GM13977 (cell line): ENCODE measurements at regions not wholly inside any gene's neighbourhood (a gene's known extent, or its start where the extent isn't known, plus 50 kb on each side); places are given as distances from the start of the nearest gene placed in this dataset.

Experiments
- DNase-seq: peaks from one replicate; pipeline ENCODE4 v3.0.0; 2012; ENCODE audit warnings: low spot score
- in situ Hi-C: fragments of 300-500 bp; cut with MboI; formaldehyde crosslinking; loops from one replicate; pipeline ENCODE4 v1.12.0; 2022; ENCODE audit warnings: low sequenced_read_pairs, low pct_unique_long_range_greater_than_20kb, mixed read lengths, inconsistent platforms; ENCODE audit not compliant: unreplicated experiment
- TF ChIP-seq, protein P1 (sequence below): IDR thresholded peaks from 2 replicates; pipeline ENCODE4 v1.5.1; 2012; ENCODE audit warnings: mild to moderate bottlenecking, control low read depth; ENCODE audit not compliant: insufficient read depth; ENCODE audit errors: extremely low read depth, missing control alignments

DNA sequence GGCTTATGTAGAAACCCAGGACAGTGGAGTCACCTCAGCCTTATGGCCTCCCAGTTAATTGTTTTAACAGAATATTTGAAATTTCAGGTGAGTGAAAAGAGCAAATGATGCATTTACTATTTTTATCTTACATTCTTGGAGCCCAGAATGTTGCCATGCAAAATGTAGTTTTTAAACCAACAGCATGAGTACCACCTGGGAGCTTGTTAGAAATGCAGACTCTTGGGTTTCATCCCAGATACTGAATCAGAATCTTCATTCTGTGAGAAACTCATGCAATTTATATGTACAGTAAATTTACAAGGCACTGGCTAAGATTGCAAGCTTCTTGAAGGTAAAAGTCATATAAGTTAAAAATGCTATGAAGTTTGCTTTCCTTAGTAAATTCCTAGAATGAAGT is 654.5 kb upstream of the CDH2 start:
- in situ Hi-C loops, result no loop called here
- TF ChIP-seq, protein P1, sequence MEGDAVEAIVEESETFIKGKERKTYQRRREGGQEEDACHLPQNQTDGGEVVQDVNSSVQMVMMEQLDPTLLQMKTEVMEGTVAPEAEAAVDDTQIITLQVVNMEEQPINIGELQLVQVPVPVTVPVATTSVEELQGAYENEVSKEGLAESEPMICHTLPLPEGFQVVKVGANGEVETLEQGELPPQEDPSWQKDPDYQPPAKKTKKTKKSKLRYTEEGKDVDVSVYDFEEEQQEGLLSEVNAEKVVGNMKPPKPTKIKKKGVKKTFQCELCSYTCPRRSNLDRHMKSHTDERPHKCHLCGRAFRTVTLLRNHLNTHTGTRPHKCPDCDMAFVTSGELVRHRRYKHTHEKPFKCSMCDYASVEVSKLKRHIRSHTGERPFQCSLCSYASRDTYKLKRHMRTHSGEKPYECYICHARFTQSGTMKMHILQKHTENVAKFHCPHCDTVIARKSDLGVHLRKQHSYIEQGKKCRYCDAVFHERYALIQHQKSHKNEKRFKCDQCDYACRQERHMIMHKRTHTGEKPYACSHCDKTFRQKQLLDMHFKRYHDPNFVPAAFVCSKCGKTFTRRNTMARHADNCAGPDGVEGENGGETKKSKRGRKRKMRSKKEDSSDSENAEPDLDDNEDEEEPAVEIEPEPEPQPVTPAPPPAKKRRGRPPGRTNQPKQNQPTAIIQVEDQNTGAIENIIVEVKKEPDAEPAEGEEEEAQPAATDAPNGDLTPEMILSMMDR, result no peak
- DNase-seq, result no peak

DNA sequence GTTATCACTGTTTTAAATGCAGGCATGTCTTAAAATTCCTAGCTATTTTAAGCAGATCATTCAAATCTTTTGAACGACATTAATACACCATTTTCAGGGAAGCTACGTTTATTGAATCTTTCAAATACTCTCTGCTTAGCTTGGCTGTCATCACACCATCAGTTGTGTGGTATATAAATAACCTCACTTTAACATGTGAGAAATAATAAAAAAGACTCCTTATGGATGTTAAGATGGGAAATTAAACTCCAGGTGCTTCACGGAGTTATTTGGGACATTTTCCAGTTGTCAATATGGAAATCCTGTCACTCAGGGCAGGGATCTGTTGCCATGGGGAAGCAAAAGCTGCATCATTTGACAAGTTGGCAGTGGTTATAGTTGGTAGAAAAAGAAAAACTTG is 649.2 kb upstream of the CDH2 start:
- DNase-seq, result no peak

DNA sequence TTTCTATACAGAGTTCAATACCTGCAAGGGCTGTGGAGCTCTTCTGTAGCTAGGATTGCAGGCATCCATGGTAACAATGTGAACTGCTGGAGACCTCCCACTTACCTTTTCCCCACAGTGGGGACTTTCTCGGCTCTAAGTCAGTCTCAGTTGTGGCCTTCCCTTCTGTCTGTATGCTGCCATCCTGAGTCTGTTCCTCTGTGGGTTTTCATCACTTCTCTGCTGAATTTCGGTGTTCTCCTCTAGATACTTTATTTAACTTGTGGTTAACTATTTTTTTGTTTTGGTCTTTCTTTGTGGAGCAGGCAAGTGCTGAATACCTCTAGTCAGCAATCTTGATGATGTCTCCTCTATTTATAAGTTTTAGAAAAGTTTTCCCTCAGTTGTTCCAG is 647.2 kb upstream of the CDH2 start:
- in situ Hi-C loops, result no loop called here
- TF ChIP-seq, protein P1, result no peak
- no peak for DNase-seq

More for the DNA sequence above, 649.2 kb upstream of the CDH2 start:
- in situ Hi-C loops, result no loop called here
- TF ChIP-seq, protein P1, result no peak

DNA sequence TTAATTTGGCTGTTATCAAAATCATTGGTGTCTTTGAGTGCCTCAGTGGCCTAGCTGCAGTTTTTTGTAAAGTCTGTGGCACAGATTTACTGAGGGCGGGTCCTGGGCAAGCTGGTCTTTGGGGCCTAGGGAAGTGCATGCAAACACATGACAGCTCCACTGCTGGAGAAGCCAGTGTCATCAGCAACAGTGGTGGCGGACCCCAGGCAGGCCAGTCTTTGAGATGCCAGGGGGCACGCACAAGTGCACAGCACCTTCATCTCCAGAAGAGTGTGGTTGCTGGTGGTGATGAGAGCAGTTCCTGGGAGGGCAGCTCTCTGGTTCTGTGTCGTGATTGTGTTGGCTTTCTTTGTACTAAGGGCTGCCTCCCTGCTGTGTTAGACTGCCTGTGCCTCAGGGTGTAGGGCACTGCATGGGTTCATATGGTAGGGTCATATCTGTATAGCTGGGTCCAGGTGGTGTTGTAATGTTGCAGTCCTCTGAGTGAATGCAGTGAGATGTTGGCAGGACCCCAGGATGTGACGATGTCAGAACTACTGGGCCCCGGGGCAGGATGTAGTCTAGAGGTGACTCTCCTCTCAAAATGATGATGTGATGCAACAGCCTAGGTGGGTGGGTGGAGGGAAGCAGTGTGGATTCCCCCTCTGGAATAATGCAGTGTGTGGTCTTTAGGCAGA is 646.7 kb upstream of the CDH2 start:
- DNase-seq, result no peak
- TF ChIP-seq, protein P1, result no peak
- in situ Hi-C loops, result no loop called here

DNA sequence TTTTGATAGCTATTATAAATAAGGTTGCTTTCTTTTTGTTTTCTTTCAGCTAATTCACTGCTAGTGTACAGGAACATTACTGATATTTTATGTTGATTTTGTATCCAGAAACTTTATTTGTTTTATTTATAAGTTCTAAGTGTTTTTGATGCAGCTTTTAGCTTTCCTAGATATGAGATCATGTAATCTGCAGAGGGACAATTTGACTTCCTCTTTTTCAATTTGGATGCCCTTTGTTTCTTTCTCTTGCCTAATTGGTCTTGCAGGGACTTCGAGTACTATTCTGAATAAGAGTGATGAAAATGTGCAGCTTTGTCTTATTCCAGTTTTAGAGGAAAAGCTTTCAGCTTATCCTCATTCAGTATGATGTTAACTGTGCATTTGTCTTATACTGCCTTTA is 643.4 kb upstream of the CDH2 start:
- in situ Hi-C loops, result no loop called here
- DNase-seq, result no peak
- TF ChIP-seq, protein P1, result no peak

DNA sequence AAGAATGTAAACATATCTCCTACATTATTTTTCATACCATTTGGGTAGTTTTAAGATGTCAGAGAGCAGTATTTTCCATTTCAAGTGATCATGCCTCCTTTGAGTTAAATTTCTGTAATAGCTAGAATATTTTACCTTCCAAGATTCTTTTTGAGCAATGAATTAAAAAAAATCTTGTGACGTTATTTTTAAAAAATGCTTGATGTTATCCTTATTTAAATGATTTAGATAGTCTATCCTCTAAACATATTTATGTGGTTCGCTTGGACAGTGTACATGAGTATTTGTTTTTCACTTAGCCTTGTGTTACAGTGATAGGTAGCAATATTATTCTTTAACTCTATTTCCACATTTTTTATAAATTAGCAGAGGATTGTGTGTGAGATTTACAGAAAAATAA is 639.2 kb upstream of the CDH2 start:
- no peak for DNase-seq
- in situ Hi-C loops, result no loop called here
- TF ChIP-seq, protein P1, result no peak
